Neural progenitor cell (in vitro differentiated cells): ENCODE measurements at regions not wholly inside any gene's neighbourhood (a gene's known extent, or its start where the extent isn't known, plus 50 kb on each side); places are given as distances from the start of the nearest gene placed in this dataset.

ENCODE experiments used
- DNase-seq: peaks from one replicate; pipeline ENCODE4 v3.0.0-alpha.2; 2016; ENCODE audit warnings: low spot score
- H2AFZ ChIP-seq: fragments of 200-600 bp; sonication (generic); replicated peaks from 2 replicates; pipeline ENCODE4 v1.6.1; 2016; ENCODE audit warnings: antibody characterized with exemption
- H3F3A ChIP-seq: fragments of 200-600 bp; sonication (generic); 2 replicates; pipeline ENCODE4 v1.6.1; 2016; ENCODE audit warnings: antibody characterized with exemption, low read depth
- H3K27ac ChIP-seq: fragments of 200-600 bp; sonication (generic); 2 replicates; pipeline ENCODE4 v1.5.1; 2016; ENCODE audit warnings: mild to moderate bottlenecking
- H3K27me3 ChIP-seq: fragments of 200-600 bp; sonication (generic); 2 replicates; pipeline ENCODE4 v1.6.1; 2016; ENCODE audit warnings: mild to moderate bottlenecking, moderate library complexity
- H3K36me3 ChIP-seq: fragments of 200-600 bp; sonication (generic); 2 replicates; pipeline ENCODE4 v1.5.1; 2016
- H3K4me1 ChIP-seq: fragments of 200-600 bp; sonication (generic); 2 replicates; pipeline ENCODE4 v1.6.1; 2016; ENCODE audit warnings: mixed run types
- H3K4me2 ChIP-seq: fragments of 200-600 bp; sonication (generic); 2 replicates; pipeline ENCODE4 v1.6.1; 2016
- H3K4me3 ChIP-seq: fragments of 200-600 bp; sonication (generic); 2 replicates; pipeline ENCODE4 v1.5.1; 2016
- H3K79me2 ChIP-seq: fragments of 200-600 bp; sonication (generic); 2 replicates; pipeline ENCODE4 v1.6.1; 2016; ENCODE audit warnings: low read depth
- H3K9ac ChIP-seq: fragments of 200-600 bp; sonication (generic); 2 replicates; pipeline ENCODE4 v1.6.1; 2016
- H3K9me3 ChIP-seq: fragments of 200-600 bp; sonication (generic); 2 replicates; pipeline ENCODE4 v1.5.1; 2016; ENCODE audit warnings: low read depth
- H4K20me1 ChIP-seq: fragments of 200-600 bp; sonication (generic); 2 replicates; pipeline ENCODE4 v1.6.1; 2016; ENCODE audit warnings: low read depth
- H3K27ac Mint-ChIP-seq: 3 replicates; pipeline ENCODE4 v1.8.0; 2021; ENCODE audit warnings: mixed read lengths
- H3K27me3 Mint-ChIP-seq: 2 replicates; pipeline ENCODE4 v1.8.0; 2022; ENCODE audit warnings: low read depth, mild to moderate bottlenecking, inconsistent platforms, moderate library complexity, mixed read lengths; ENCODE audit not compliant: insufficient read depth
- H3K36me3 Mint-ChIP-seq: 3 replicates; pipeline ENCODE4 v1.8.0; 2021; ENCODE audit warnings: mixed read lengths
- H3K4me1 Mint-ChIP-seq: 3 replicates; pipeline ENCODE4 v1.8.0; 2021; ENCODE audit warnings: mixed read lengths
- H3K4me3 Mint-ChIP-seq: 3 replicates; pipeline ENCODE4 v1.8.0; 2021; ENCODE audit warnings: mild to moderate bottlenecking, moderate library complexity, mixed read lengths
- H3K9me3 Mint-ChIP-seq: 3 replicates; pipeline ENCODE4 v1.8.0; 2020; ENCODE audit warnings: mixed read lengths
- CTCF ChIP-seq: fragments of 200-600 bp; sonication (generic); IDR thresholded peaks from 2 replicates; pipeline ENCODE4 v1.5.1; 2017; ENCODE audit warnings: antibody characterized with exemption, mild to moderate bottlenecking
- EZH2 ChIP-seq: fragments of 200-600 bp; sonication (generic); IDR thresholded peaks from 2 replicates; pipeline ENCODE4 v1.6.1; 2017; ENCODE audit warnings: antibody characterized with exemption, mild to moderate bottlenecking, moderate library complexity
- EZH2phosphoT487 ChIP-seq: fragments of 200-600 bp; sonication (generic); IDR thresholded peaks from 2 replicates; pipeline ENCODE4 v1.6.1; 2017; ENCODE audit warnings: antibody characterized with exemption

- H3K27ac ChIP-seq, result no peak overlapping the region
- Mint-ChIP-seq H3K4me1 (peaks cover 8% of the 10 kb centered on the region), H3K27ac (no peak overlapping the region), H3K9me3 (peaks cover 17% of the 10 kb centered on the region), H3K4me3 (no peak overlapping the region), H3K36me3 (no peaks in the 10 kb centered on the region), H3K27me3 (no peaks in the 10 kb centered on the region)
- H4K20me1 ChIP-seq, result no peaks in the 10 kb centered on the region
- H3K79me2 ChIP-seq, result no peaks in the 10 kb centered on the region
- no peaks in the 10 kb centered on the region for H3K27me3 ChIP-seq
- no peak for TF ChIP-seq EZH2phosphoT487
- TF ChIP-seq EZH2, result no peak
- TF ChIP-seq CTCF, result no peak
- no peak overlapping the region for H3K9ac ChIP-seq
- no peak overlapping the region for H3K4me3 ChIP-seq
- H3K4me1 ChIP-seq, result no peaks in the 10 kb centered on the region
- no peak overlapping the region for H3K4me2 ChIP-seq
- no peaks in the 10 kb centered on the region for H3F3A ChIP-seq
- DNase-seq, result no peak
- H3K36me3 ChIP-seq, result no peaks in the 10 kb centered on the region
- peaks cover 9% of the 10 kb centered on the region for H3K9me3 ChIP-seq
- no peak overlapping the region for H2AFZ ChIP-seq
Observed at GRCh38 chr12:14126692-14127091, 145.3 kb upstream of the GRIN2B start.

- Mint-ChIP-seq H3K27ac (no peak overlapping the region), H3K4me3 (no peak overlapping the region)
Observed at GRCh38 chr12:14129611-14130195, 148.3 kb upstream of the GRIN2B start.

GRCh38 chr12:14135996-14136395 is 154.6 kb upstream of the GRIN2B start:
- no peaks in the 10 kb centered on the region for H3K4me1 Mint-ChIP-seq
- no peak overlapping the region for H3K27ac ChIP-seq
- H3K4me3 ChIP-seq, result no peak overlapping the region
- no peak for DNase-seq
- H3K36me3 Mint-ChIP-seq, result no peaks in the 10 kb centered on the region
- peaks cover 4% of the 10 kb centered on the region for H3K27me3 Mint-ChIP-seq
- H3K4me1 ChIP-seq, result no peaks in the 10 kb centered on the region
- H3K79me2 ChIP-seq, result no peaks in the 10 kb centered on the region
- H3K27me3 ChIP-seq, result no peaks in the 10 kb centered on the region
- no peaks in the 10 kb centered on the region for H3F3A ChIP-seq
- H3K9me3 Mint-ChIP-seq, result peaks cover 3% of the 10 kb centered on the region
- H3K9me3 ChIP-seq, result no peaks in the 10 kb centered on the region
- H4K20me1 ChIP-seq, result no peaks in the 10 kb centered on the region
- H3K4me3 Mint-ChIP-seq, result no peak overlapping the region
- H3K27ac Mint-ChIP-seq, result no peak overlapping the region
- no peaks in the 10 kb centered on the region for H3K36me3 ChIP-seq
- H2AFZ ChIP-seq, result no peak overlapping the region
- TF ChIP-seq EZH2, result no peak
- TF ChIP-seq EZH2phosphoT487, result no peak
- TF ChIP-seq CTCF, result no peak
- no peak overlapping the region for H3K9ac ChIP-seq
- H3K4me2 ChIP-seq, result no peak overlapping the region

More at GRCh38 chr12:14129611-14130195, 148.3 kb upstream of the GRIN2B start:
- Histone ChIP-seq H3K4me2 (no peak overlapping the region), H2AFZ (no peak overlapping the region), H3K9me3 (no peaks in the 10 kb centered on the region), H3F3A (no peaks in the 10 kb centered on the region), H3K36me3 (no peaks in the 10 kb centered on the region), H3K27ac (no peak overlapping the region), H4K20me1 (no peaks in the 10 kb centered on the region), H3K79me2 (no peaks in the 10 kb centered on the region), H3K4me1 (no peaks in the 10 kb centered on the region), H3K27me3 (no peaks in the 10 kb centered on the region), H3K9ac (no peak overlapping the region), H3K4me3 (no peak overlapping the region)
- Mint-ChIP-seq H3K4me1 (peaks cover 8% of the 10 kb centered on the region), H3K27me3 (no peaks in the 10 kb centered on the region), H3K36me3 (no peaks in the 10 kb centered on the region), H3K9me3 (peaks cover 15% of the 10 kb centered on the region)
- DNase-seq, result no peak
- TF ChIP-seq CTCF, result no peak
- no peak for TF ChIP-seq EZH2
- no peak for TF ChIP-seq EZH2phosphoT487
